Endodermal cell (in vitro differentiated cells): ENCODE measurements at regions not wholly inside any gene's neighbourhood (a gene's known extent, or its start where the extent isn't known, plus 50 kb on each side); places are given as distances from the start of the nearest gene placed in this dataset.
A peak's percentile ranks its signal among the peaks of the same experiment; 100 is the strongest.

Source experiments
- DNase-seq: peaks from one replicate; pipeline ENCODE4 v3.0.0-alpha.2; 2017
- H3K27ac ChIP-seq: 2 replicates; pipeline ENCODE4 v1.5.1; 2013; ENCODE audit warnings: mild to moderate bottlenecking, low read depth, low read length, moderate library complexity
- H3K27me3 ChIP-seq: 2 replicates; pipeline ENCODE4 v1.6.1; 2013; ENCODE audit warnings: mild to moderate bottlenecking, low read length, moderate library complexity; ENCODE audit not compliant: insufficient read depth, control insufficient read depth, poor library complexity, severe bottlenecking
- H3K36me3 ChIP-seq: 2 replicates; pipeline ENCODE4 v1.7.0; 2013; ENCODE audit warnings: mild to moderate bottlenecking, low read length, moderate library complexity; ENCODE audit not compliant: control insufficient read depth, insufficient read depth
- H3K4me1 ChIP-seq: one replicate; pipeline ENCODE4 v1.7.0; 2013; ENCODE audit warnings: low read length; ENCODE audit not compliant: control insufficient read depth, insufficient read depth
- H3K4me3 ChIP-seq: 2 replicates; pipeline ENCODE4 v1.5.1; 2013; ENCODE audit warnings: mild to moderate bottlenecking, low read length, moderate library complexity
- H3K9ac ChIP-seq: 2 replicates; pipeline ENCODE4 v1.6.1; 2013; ENCODE audit warnings: mild to moderate bottlenecking, low read length, moderate library complexity; ENCODE audit not compliant: poor library complexity, severe bottlenecking; ENCODE audit errors: extremely low read depth
- H3K9me3 ChIP-seq: 2 replicates; pipeline ENCODE4 v1.6.1; 2013; ENCODE audit warnings: mild to moderate bottlenecking, low read length, moderate library complexity; ENCODE audit not compliant: control insufficient read depth
- H3K27ac Mint-ChIP-seq: 2 replicates; pipeline ENCODE4 v1.8.0; 2020; ENCODE audit warnings: mixed read lengths
- H3K27me3 Mint-ChIP-seq: 2 replicates; pipeline ENCODE4 v1.8.0; 2021; ENCODE audit warnings: mild to moderate bottlenecking, mixed read lengths; ENCODE audit not compliant: insufficient read depth
- H3K36me3 Mint-ChIP-seq: 2 replicates; pipeline ENCODE4 v1.8.0; 2020; ENCODE audit warnings: low read depth, mixed read lengths
- H3K4me1 Mint-ChIP-seq: 2 replicates; pipeline ENCODE4 v1.8.0; 2020; ENCODE audit warnings: mixed read lengths
- H3K4me3 Mint-ChIP-seq: 2 replicates; pipeline ENCODE4 v1.8.0; 2020; ENCODE audit warnings: mild to moderate bottlenecking, moderate library complexity, mixed read lengths
- H3K9me3 Mint-ChIP-seq: 2 replicates; pipeline ENCODE4 v1.8.0; 2020; ENCODE audit warnings: mild to moderate bottlenecking, mixed read lengths
- CTCF ChIP-seq: fragments of 200-600 bp; sonication (generic); conservative IDR thresholded peaks from 2 replicates; pipeline ENCODE4 v1.5.0; 2021; ENCODE audit warnings: antibody characterized with exemption, mild to moderate bottlenecking
- whole genome bisulfite sequencing, 2 experiments: methylation state at CpG; one replicate each; pipeline versions ENCODE4 v1.1.5 to v1.1.7; 2013; ENCODE audit warnings: missing lambda C conversion rate in 2 of 2, mixed read lengths in 1 of 2; ENCODE audit not compliant: insufficient coverage in 1 of 2, insufficient read length in 1 of 2; 5-methylcytosine and 5-hydroxymethylcytosine counted together

- Histone ChIP-seq H3K4me1 (peaks cover 3% of the 10 kb centered on the region), H3K4me3 (peak overlapping the region; percentile 17), H3K27ac (no peak overlapping the region), H3K9me3 (peaks cover 24% of the 10 kb centered on the region), H3K27me3 (no peaks in the 10 kb centered on the region), H3K36me3 (no peaks in the 10 kb centered on the region), H3K9ac (no peak overlapping the region)
- 97% methylated on average over 1 of the region's 1 CpG; no CpG with 5 or more reads in 1 of the 2 experiments for WGBS, 2 experiments
- H3K9me3 Mint-ChIP-seq, result peaks cover 23% of the 10 kb centered on the region
- no peak overlapping the region for H3K4me3 Mint-ChIP-seq
- no peak for DNase-seq
- H3K27ac Mint-ChIP-seq, result no peak overlapping the region
- peak; percentile 29 for TF ChIP-seq CTCF
- no peaks in the 10 kb centered on the region for H3K36me3 Mint-ChIP-seq
- H3K4me1 Mint-ChIP-seq, result peaks cover 34% of the 10 kb centered on the region
- peaks cover 7% of the 10 kb centered on the region for H3K27me3 Mint-ChIP-seq
Measured at GRCh38 chr1:5232537-5232936, 578.1 kb downstream of the AJAP1 start.

- Histone ChIP-seq H3K9me3 (peaks cover 17% of the 10 kb centered on the region), H3K9ac (no peak overlapping the region), H3K4me1 (peaks cover 7% of the 10 kb centered on the region), H3K27ac (no peak overlapping the region), H3K4me3 (no peak overlapping the region), H3K36me3 (no peaks in the 10 kb centered on the region), H3K27me3 (no peaks in the 10 kb centered on the region)
- DNase-seq, result no peak
- Mint-ChIP-seq H3K36me3 (no peaks in the 10 kb centered on the region), H3K27me3 (peaks cover 10% of the 10 kb centered on the region), H3K27ac (no peak overlapping the region), H3K4me1 (peaks cover 39% of the 10 kb centered on the region), H3K4me3 (no peak overlapping the region), H3K9me3 (peaks cover 20% of the 10 kb centered on the region)
- WGBS, 2 experiments, result 91 to 100% methylated on average over 1 to 2 of the region's 2 CpGs
- no peak for TF ChIP-seq CTCF
Measured at GRCh38 chr1:5231541-5232315, 577.3 kb downstream of the AJAP1 start.

DNA sequence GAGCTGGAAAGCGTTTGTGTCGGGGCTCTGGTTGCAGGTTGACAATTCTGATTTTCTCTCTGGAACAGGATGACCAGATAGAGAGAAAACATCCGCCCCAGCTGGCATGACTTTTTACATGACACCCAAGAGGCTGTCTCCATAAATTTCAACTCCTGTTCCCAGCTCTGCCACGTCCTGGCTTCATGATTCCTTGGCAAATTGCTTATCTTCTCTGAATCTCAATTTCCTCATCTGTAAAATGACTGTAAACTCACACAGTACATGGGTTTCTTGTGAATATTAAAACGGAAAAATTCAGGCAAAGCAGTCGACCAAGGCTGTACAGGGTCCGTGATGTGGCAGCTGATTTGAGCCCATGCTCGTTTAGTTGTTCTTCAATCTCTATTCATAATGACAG, 572.7 kb downstream of the AJAP1 start:
- no peak for DNase-seq
- peaks cover 42% of the 10 kb centered on the region for H3K4me1 Mint-ChIP-seq
- Histone ChIP-seq H3K9ac (no peak overlapping the region), H3K4me3 (no peak overlapping the region), H3K4me1 (peaks cover 18% of the 10 kb centered on the region), H3K9me3 (peaks cover 6% of the 10 kb centered on the region), H3K27ac (no peak overlapping the region), H3K36me3 (no peaks in the 10 kb centered on the region), H3K27me3 (no peaks in the 10 kb centered on the region)
- no peak overlapping the region for H3K4me3 Mint-ChIP-seq
- whole genome bisulfite sequencing, 2 experiments, result 89 to 91% methylated on average over 4 to 8 of the region's 8 CpGs
- peak overlapping the region; percentile 54 for H3K27ac Mint-ChIP-seq
- H3K27me3 Mint-ChIP-seq, result peaks cover 45% of the 10 kb centered on the region
- no peaks in the 10 kb centered on the region for H3K36me3 Mint-ChIP-seq
- TF ChIP-seq CTCF, result no peak
- peaks cover under 1% of the 10 kb centered on the region for H3K9me3 Mint-ChIP-seq
